T-helper 1 cell (primary cell): ENCODE measurements at regions not wholly inside any gene's neighbourhood (a gene's known extent, or its start where the extent isn't known, plus 50 kb on each side); places are given as distances from the start of the nearest gene placed in this dataset.

Source experiments
- DNase-seq, 5 donors: peaks; one replicate each; pipeline ENCODE4 v3.0.0-alpha.2; 2012 to 2020

GRCh38 chr1:82718719-82719419 is 918.1 kb downstream of the ADGRL2 start:
- DNase-seq = no peak

- DNase-seq = no peak
These were observed 909.4 kb downstream of the ADGRL2 start for GRCh38 chr1:82710091-82710490.

GRCh38 chr1:82707681-82708080 is 906.9 kb downstream of the ADGRL2 start:
- DNase-seq = no peak

GRCh38 chr1:82706741-82707140 is 906.0 kb downstream of the ADGRL2 start:
- DNase-seq = no peak

GRCh38 chr1:82704966-82705365 is 904.2 kb downstream of the ADGRL2 start:
- no peak for DNase-seq

GRCh38 chr1:82704393-82704792 is 903.7 kb downstream of the ADGRL2 start:
- DNase-seq = no peak

- no peak for DNase-seq
These were observed 903.2 kb downstream of the ADGRL2 start for GRCh38 chr1:82703951-82704350.

- DNase-seq = no peak
These were observed 899.7 kb downstream of the ADGRL2 start for GRCh38 chr1:82700476-82700875.

- DNase-seq = no peak
These were observed 897.2 kb downstream of the ADGRL2 start for GRCh38 chr1:82697965-82698364.

GRCh38 chr1:82695443-82695842 is 894.7 kb downstream of the ADGRL2 start:
- no peak for DNase-seq

GRCh38 chr1:82690411-82690810 is 889.7 kb downstream of the ADGRL2 start:
- no peak for DNase-seq

GRCh38 chr1:82689217-82689616 is 888.5 kb downstream of the ADGRL2 start:
- no peak for DNase-seq

GRCh38 chr1:82686774-82687173 is 886.0 kb downstream of the ADGRL2 start:
- no peak for DNase-seq

- no peak for DNase-seq
These were observed 846.2 kb downstream of the ADGRL2 start for GRCh38 chr1:82646888-82647287.

- DNase-seq = no peak
These were observed 845.6 kb downstream of the ADGRL2 start for GRCh38 chr1:82646336-82646735.

- no peak for DNase-seq
These were observed 843.6 kb downstream of the ADGRL2 start for GRCh38 chr1:82644186-82644915.

GRCh38 chr1:82640352-82640751 is 839.6 kb downstream of the ADGRL2 start:
- no peak for DNase-seq

- DNase-seq = no peak
These were observed 833.5 kb downstream of the ADGRL2 start for GRCh38 chr1:82634266-82634665.

GRCh38 chr1:82632155-82632554 is 831.4 kb downstream of the ADGRL2 start:
- no peak for DNase-seq

- DNase-seq = no peak
These were observed 828.2 kb downstream of the ADGRL2 start for GRCh38 chr1:82628887-82629286.

- no peak for DNase-seq
These were observed 824.8 kb downstream of the ADGRL2 start for GRCh38 chr1:82625537-82625936.

- DNase-seq = no peak
These were observed 820.3 kb downstream of the ADGRL2 start for GRCh38 chr1:82621076-82621475.

- no peak for DNase-seq
These were observed 813.4 kb downstream of the ADGRL2 start for GRCh38 chr1:82614090-82614489.

GRCh38 chr1:82612986-82613385 is 812.3 kb downstream of the ADGRL2 start:
- DNase-seq = no peak

- DNase-seq = no peak
These were observed 805.8 kb downstream of the ADGRL2 start for GRCh38 chr1:82606546-82606945.
